HL-60 (cell line): ENCODE measurements at regions not wholly inside any gene's neighbourhood (a gene's known extent, or its start where the extent isn't known, plus 50 kb on each side); places are given as distances from the start of the nearest gene placed in this dataset.

Experiments used
- GABPA ChIP-seq: IDR thresholded peaks from 2 replicates; pipeline ENCODE4 v1.6.1; 2012; ENCODE audit warnings: low read depth
- POLR2AphosphoS5 ChIP-seq: IDR thresholded peaks from 2 replicates; pipeline ENCODE4 v1.6.1; 2012; ENCODE audit warnings: low read depth
- TF ChIP-seq, protein P1 (sequence below): IDR thresholded peaks from one replicate; pipeline ENCODE4 v1.5.1; 2011; ENCODE audit warnings: low read length, control low read depth, inconsistent platforms; ENCODE audit not compliant: insufficient read depth

DNA sequence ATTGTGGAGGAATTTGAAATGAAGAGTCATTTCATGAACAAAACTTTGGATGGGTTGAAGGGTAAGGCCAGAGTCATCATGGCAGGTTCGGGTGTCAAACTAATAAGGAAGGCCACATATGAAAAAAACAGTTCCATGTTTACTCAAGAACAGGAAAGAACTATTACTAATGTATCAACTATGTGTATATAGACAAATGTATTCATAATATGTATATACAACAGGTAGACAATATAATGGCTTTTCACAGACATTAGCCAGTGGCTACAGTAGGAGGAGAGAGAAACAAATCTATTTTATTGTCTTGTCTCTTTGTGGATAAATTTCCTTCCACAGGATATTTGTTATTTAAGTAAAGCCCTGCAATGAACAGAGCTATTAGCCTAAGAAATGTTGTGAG lies 101.1 kb downstream of the CBLL2 start:
- TF ChIP-seq, protein P1, sequence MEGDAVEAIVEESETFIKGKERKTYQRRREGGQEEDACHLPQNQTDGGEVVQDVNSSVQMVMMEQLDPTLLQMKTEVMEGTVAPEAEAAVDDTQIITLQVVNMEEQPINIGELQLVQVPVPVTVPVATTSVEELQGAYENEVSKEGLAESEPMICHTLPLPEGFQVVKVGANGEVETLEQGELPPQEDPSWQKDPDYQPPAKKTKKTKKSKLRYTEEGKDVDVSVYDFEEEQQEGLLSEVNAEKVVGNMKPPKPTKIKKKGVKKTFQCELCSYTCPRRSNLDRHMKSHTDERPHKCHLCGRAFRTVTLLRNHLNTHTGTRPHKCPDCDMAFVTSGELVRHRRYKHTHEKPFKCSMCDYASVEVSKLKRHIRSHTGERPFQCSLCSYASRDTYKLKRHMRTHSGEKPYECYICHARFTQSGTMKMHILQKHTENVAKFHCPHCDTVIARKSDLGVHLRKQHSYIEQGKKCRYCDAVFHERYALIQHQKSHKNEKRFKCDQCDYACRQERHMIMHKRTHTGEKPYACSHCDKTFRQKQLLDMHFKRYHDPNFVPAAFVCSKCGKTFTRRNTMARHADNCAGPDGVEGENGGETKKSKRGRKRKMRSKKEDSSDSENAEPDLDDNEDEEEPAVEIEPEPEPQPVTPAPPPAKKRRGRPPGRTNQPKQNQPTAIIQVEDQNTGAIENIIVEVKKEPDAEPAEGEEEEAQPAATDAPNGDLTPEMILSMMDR: no peak
- TF ChIP-seq POLR2AphosphoS5 (no peak), GABPA (no peak)
